GM21529 (cell line): ENCODE measurements at regions not wholly inside any gene's neighbourhood (a gene's known extent, or its start where the extent isn't known, plus 50 kb on each side); places are given as distances from the start of the nearest gene placed in this dataset.

Source experiments
- ATAC-seq: cut with Tn5 transposase; IDR thresholded peaks from one replicate; pipeline ENCODE4 v1.9.1; 2021; ENCODE audit not compliant: unreplicated experiment

DNA sequence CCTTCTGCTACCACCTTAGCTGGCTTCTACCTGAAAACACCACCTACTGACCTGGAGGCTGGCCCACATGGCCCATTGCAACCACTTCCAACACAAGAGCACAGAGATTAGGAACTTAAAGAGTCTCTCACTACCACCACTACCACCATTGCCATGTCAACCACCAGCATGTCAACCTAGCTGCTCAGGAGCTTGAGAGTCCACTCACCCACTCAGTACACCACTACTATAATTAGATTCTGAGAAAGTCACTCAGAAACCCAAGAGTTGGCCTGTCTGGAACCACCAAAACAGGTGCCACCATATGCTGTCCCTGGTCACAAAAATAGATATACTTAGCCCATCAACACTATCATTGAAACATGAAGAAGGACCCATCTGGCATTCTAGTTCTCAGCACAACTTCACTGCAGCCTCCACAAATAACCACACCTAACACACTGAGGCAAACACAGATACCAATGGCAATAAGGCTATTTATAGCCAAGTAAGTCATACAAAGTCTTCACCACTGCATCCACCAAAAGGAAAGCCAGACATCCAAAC lies 806.7 kb upstream of the EPHA6 start:
- no peak for ATAC-seq

DNA sequence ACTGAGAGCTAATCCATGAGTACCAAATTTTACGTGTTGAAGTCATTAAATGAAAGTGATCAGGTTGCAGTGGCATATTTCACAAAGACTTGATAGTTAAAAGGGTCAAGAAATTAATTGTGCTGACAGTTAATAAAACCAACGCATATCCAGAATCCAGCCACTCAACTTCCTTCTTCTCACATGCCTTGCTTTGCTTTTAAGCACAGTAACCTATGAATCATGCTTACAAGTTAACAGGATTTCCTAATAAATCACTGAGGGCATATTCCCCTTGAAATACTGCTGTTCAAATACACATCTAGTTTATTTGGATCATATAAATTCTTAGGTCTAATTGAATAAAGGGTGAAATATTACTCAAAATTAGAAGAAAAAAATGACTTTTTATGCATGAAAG lies 801.5 kb upstream of the EPHA6 start:
- no peak for ATAC-seq

DNA sequence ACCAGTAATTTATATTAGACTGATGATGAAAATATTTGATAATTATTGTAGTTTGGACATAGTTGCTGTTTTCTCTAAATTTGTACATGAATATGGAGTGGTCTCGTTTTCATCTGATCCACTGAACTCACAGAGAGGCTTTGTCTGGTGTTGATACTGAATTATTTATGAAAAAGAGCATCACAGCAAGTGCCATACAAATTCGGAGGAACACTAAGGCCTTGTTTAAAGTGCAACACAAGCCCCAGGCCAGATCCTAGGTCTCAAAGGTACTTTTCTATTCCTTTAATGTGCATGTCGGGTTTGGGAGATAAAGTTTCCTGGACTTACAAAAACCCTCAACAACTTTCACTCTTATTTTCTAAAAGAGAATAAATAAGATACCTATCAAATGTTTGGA lies 796.8 kb upstream of the EPHA6 start:
- ATAC-seq: no peak

DNA sequence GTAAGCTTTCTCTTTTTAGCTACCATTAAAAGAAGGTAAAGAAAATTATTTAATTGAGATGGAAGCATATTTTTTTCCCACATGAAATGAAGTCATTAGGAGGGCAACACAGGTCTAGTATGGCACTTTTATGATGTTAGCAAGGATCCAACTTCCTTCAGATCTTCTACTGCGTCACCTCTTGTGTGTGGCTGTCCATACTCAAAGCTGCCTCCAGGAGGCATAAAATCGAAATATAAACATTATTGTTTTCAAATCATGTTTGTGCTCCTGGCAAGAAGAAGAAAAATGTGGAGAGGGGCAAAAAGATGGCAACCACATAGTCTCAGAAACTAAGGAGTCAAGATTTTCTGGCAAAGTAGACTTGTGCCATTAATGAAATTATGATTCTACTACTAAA lies 791.7 kb upstream of the EPHA6 start:
- ATAC-seq: no peak

DNA sequence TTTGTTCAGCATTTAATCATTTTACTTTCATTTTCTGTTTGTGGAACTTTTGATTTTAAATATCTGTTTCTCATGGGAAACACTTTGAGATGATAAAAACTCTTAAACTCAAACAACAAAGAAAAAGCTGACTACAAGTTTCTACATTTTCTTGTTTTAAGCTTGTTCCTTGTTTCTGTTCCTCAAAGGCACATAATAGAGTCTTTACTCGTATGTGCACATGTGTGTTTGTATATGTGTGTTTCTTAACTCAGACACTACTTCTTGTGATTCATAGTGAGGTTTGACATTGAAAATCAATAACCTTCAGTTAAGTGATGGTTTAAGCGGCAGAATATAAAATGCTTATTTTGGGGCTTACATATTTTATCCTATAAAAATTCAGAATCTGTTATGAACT lies 786.7 kb upstream of the EPHA6 start:
- ATAC-seq: no peak

DNA sequence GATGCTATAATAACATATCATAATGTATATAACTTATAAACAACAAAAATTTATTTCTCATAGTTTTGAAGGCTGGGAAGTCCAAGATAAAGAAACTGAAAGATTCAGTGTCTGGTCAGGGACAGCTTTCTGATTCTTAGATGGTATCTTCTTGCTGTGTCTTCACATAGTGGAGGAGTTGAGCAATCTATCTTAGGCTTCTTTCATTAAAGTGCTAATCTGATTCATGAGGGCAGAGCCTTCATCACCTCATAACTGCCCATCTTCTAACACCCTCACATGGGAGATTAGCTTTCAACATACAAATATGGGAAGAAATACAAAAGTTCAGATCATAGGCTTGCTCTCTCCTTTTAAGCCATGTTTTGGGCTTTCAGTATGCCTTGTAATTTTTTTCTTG lies 774.8 kb upstream of the EPHA6 start:
- no peak for ATAC-seq

DNA sequence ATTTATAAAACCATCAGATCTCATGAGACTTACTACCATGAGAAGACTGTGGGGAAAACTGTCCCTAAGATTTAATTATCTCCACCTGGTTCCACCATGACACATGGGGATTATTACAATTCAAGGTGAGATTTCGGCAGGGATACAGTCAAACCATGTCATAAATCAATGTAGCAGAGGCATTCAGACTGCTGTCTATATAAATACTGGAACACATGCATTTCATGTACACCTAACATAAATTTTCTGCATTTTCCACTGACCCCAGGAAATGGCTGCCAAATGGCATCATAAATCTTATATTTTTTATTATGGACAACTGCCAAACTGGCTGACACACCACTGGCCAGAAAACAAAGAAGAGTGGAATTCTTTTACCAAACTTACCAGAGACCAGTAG lies 755.1 kb upstream of the EPHA6 start:
- ATAC-seq: no peak

DNA sequence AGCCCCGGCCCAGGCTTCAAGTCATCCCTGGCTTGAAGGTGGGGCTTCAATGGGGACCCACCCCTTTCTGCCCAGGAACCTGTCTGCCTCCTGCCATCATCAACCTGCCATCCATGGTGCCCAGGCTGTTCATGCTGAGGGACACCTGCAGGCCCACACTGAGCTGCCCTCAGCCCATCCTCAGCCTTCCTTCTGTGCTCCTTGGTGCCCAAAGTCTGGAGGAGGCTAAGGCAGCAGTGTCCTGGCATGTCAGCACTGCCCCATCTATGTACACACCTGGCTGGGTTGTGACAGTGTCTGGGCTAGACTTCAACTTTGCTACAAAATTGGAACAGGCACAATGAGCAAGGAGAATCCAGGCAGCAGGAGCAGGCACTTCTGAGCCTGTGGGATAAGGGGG lies 745.3 kb upstream of the EPHA6 start:
- no peak for ATAC-seq

DNA sequence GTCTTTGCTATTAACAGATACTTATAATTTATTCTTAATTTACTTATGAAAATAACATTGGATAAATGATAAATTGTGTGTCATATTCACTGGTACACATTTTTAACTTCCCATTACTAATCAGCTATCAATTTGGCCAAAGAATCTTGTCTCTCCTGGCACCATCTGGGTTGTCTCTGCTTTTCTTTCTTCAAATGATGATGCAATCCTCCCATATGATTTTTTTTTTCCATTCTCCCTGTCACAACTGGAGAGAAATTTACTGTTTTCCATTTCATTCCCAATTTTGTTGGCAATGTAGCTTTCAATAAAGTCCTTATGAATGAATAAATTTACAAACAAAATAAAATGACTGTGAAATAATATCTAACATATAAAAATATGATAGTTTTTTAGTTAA lies 743.7 kb upstream of the EPHA6 start:
- no peak for ATAC-seq

DNA sequence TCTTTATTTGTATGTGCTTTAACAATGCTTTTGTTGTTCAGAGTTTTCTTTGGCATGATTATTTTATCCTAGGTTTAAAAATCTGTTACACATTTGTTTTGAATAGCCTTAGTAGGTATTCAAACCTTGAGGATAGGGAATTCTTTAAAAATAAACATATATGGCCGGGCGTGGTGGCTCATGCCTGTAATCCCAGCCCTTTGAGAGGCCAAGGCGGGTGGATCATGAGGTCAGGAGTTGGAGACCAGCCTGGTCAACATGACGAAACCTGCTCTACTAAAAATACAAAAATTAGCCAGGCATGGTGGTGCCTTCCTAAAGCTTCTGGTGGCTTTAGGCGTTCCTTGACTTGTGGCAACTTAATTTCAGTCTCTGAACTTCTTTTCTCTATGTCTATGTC lies 743.3 kb upstream of the EPHA6 start:
- no peak for ATAC-seq

DNA sequence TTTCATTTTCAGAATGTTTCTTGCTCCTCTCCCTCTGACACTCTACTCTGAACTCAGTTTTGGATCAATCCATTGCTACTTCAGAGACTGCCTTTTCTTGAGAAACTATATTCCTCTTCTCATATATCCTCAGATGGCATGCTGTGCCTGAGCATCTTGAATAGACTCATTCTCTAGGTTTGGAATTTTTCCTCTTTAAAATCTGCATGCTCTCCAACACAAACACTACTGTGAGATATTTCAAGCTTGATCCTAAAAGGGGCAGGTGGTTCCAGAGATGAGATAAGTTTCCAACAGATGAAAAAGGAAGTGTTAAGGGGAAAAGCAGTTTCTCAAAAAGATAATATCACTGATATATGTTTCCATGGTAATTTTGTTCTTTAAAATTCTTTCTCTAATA lies 742.2 kb upstream of the EPHA6 start:
- ATAC-seq: no peak

DNA sequence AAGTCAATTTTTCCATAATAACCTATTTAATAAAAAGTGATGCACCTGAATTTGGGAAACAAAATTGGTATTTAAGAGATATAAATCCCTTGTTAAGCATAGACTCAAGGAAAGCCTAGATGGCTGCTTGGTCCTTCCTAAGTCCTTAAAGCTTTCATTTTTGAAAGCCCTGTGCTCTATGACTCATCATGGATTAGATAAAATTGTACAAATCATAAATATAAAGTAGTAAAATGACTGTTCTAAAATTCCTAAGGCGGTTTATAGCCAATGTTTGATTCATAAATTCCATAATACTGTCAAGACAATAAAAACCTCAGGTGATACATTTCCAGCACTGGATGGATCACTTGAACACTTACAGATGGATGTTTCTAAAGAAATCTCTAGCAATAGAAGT lies 730.8 kb upstream of the EPHA6 start:
- no peak for ATAC-seq

DNA sequence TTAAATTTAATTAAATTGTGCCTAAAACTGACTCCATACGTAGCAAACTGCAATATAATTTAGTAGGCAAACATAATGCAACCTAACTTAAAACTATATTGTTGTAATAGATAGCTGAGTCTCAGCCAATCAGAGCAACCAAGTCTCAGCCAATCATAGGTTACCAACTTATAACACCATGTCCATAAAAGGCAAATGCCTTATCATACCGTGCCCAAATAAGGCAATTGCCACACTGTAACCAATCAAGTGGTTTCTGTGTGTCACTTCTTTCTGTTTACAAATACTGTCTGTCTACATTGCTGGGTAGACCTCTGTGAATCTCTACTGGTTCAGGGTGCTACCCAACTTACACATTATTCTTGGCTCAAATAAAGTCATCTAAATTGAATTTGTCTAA lies 728.4 kb upstream of the EPHA6 start:
- ATAC-seq: no peak

DNA sequence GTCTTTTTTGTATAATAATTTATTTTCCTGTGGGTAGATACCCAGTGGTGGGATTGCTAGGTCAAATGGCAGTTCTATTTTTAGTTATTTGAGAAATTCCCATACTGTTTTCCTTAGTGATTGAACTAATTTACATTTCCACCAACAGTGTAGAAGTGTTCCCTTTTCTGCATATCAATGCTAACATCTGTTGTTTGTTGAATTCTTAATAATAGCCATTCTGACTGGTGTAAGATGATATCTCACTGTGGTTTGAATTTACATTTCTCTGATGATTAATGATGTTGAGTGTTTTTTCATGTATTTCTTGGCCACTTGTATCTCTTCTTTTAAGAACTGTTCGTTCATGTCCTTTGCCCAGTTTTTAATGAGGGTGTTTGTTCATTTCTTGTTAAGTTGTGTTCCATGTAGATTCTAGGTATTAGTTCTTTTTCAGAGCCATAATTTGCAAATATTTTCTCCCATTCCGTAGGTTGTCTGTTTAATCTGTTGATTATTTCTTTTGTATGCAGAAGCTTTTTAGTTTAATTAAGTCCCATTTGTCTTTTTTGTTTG lies 713.3 kb upstream of the EPHA6 start:
- ATAC-seq: no peak

DNA sequence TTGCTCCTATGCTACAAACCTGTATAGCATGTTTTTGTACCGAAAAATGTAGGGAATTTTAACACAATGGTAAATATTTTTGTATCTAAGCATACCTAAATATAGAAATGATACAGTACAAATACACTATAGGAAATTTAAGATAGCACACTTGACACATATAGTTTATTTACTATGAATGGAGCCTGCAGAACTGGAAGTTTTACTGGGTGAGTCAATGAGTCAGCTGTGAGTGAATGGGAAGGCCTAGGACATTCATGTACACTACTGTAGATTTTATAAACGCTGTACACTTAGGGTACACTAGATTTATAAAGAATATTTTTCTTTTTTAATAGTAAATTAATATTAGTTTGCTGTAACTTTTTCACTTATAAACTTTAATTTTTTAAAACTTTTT lies 707.7 kb upstream of the EPHA6 start:
- no peak for ATAC-seq
